Keratinocyte (primary cell): ENCODE measurements at regions not wholly inside any gene's neighbourhood (a gene's known extent, or its start where the extent isn't known, plus 50 kb on each side); places are given as distances from the start of the nearest gene placed in this dataset.

Source experiments
- DNase-seq: peaks from one replicate; pipeline ENCODE4 v3.0.0-alpha.2; 2011; ENCODE audit warnings: low read depth, missing footprints, low spot score
- FAIRE-seq: peaks from 2 replicates; lab custom pipeline; 2011; peaks lifted over from hg19 to GRCh38; lab: Jason Lieb, UNC
- H2AFZ ChIP-seq: 2 replicates; pipeline ENCODE4 v1.6.0; 2012; ENCODE audit warnings: low read length, control low read depth, inconsistent platforms; ENCODE audit not compliant: control insufficient read depth
- H3K27ac ChIP-seq: 2 replicates; pipeline ENCODE4 v1.5.1; 2011; ENCODE audit warnings: low read length; ENCODE audit not compliant: control insufficient read depth, insufficient read depth
- H3K27me3 ChIP-seq: 3 replicates; pipeline ENCODE4 v1.6.0; 2011; ENCODE audit warnings: low read length; ENCODE audit not compliant: control insufficient read depth, insufficient read depth; ENCODE audit errors: extremely low read depth
- H3K36me3 ChIP-seq, 2 experiments: 2 replicates in 1 of 2; 3 replicates in 1 of 2; pipeline ENCODE4 v1.5.1; 2011; ENCODE audit warnings: low read length in 2 of 2, mild to moderate bottlenecking in 1 of 2; ENCODE audit not compliant: control insufficient read depth in 2 of 2, insufficient read depth in 2 of 2; ENCODE audit errors: extremely low read depth in 1 of 2
- H3K4me1 ChIP-seq: 3 replicates; pipeline ENCODE4 v1.5.1; 2011; ENCODE audit warnings: low read length; ENCODE audit not compliant: control insufficient read depth, insufficient read depth; ENCODE audit errors: extremely low read depth
- H3K4me2 ChIP-seq: 3 replicates; pipeline ENCODE4 v1.6.0; 2011; ENCODE audit warnings: low read depth, low read length; ENCODE audit not compliant: control insufficient read depth, insufficient read depth; ENCODE audit errors: extremely low read depth
- H3K4me3 ChIP-seq, 3 experiments: fragments of 200-600 bp in 1 of 3; sonication (generic) in 1 of 3; 2 replicates in 2 of 3; 3 replicates in 1 of 3; pipeline ENCODE4 v1.5.1; 2011 to 2016; ENCODE audit warnings: low read length in 3 of 3, mild to moderate bottlenecking in 3 of 3, control low read depth in 2 of 3, inconsistent platforms in 1 of 3, low read depth in 1 of 3, mixed read lengths in 1 of 3, mixed run types in 1 of 3, moderate library complexity in 1 of 3; ENCODE audit not compliant: control insufficient read depth in 2 of 3, insufficient read depth in 2 of 3; ENCODE audit errors: extremely low read depth in 1 of 3
- H3K79me2 ChIP-seq: 2 replicates; pipeline ENCODE4 v1.6.0; 2012; ENCODE audit warnings: low read length; ENCODE audit not compliant: control insufficient read depth, insufficient read depth
- H3K9ac ChIP-seq: 3 replicates; pipeline ENCODE4 v1.6.0; 2011; ENCODE audit warnings: low read length; ENCODE audit not compliant: control insufficient read depth, insufficient read depth; ENCODE audit errors: extremely low read depth
- H3K9me1 ChIP-seq: 3 replicates; pipeline ENCODE4 v1.6.0; 2011; ENCODE audit warnings: low read length; ENCODE audit not compliant: control insufficient read depth, insufficient read depth; ENCODE audit errors: extremely low read depth
- H3K9me3 ChIP-seq: 2 replicates; pipeline ENCODE4 v1.5.1; 2012; ENCODE audit warnings: low read depth, low read length; ENCODE audit not compliant: control insufficient read depth
- H4K20me1 ChIP-seq: 3 replicates; pipeline ENCODE4 v1.6.0; 2011; ENCODE audit warnings: low read length; ENCODE audit not compliant: control insufficient read depth, insufficient read depth; ENCODE audit errors: extremely low read depth
- EZH2 ChIP-seq: IDR thresholded peaks from one replicate; pipeline ENCODE4 v1.6.1; 2012; ENCODE audit warnings: inconsistent platforms, mild to moderate bottlenecking, low read length, moderate library complexity
- dilution Hi-C: fragments of 300-500 bp; cut with MboI; formaldehyde crosslinking; loops from one replicate; pipeline ENCODE4 v1.7.0; 2020; ENCODE audit warnings: low sequenced_read_pairs; ENCODE audit not compliant: extremely low pct_ligation_motif_present
- TF ChIP-seq, protein P1 (sequence below), 3 experiments: IDR thresholded peaks in 1 of 3; conservative IDR thresholded peaks in 1 of 3; optimal IDR thresholded peaks in 1 of 3; 2 replicates in 2 of 3; 3 replicates in 1 of 3; pipeline versions ENCODE3 to v1.5.1; 2011; ENCODE audit warnings: low read length in 3 of 3, mild to moderate bottlenecking in 3 of 3, moderate library complexity in 2 of 3, control low read depth in 1 of 3, inconsistent platforms in 1 of 3; ENCODE audit not compliant: insufficient read depth in 2 of 3; ENCODE audit errors: extremely low read depth in 1 of 3

DNA sequence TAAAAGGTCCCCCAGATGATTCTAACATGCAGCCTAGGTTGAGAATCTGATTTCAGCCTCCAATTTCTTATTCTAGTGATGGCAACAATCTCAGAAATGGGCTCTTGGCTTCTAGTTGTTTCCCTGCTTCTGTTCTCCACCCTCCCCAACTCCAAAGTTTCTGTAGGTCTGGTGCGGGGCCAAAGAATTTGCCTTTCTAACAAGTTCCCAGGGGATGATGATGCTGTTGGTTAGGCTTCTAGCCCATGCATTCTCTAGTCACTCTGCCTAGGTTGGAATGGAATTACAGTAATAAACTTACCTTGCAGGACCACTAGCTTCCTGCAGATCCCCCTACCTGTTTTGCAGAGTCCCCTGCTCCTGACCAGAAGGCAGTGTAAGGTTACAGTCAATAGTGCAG is 103.2 kb upstream of the PPP2R3A start:
- H3K9ac ChIP-seq = no peak overlapping the region
- dilution Hi-C loops = no loop called here
- H3K9me3 ChIP-seq = no peaks in the 10 kb centered on the region
- H3K9me1 ChIP-seq = no peaks in the 10 kb centered on the region
- H3K27ac ChIP-seq = no peak overlapping the region
- no peaks in the 10 kb centered on the region for H3K27me3 ChIP-seq
- H4K20me1 ChIP-seq = no peaks in the 10 kb centered on the region
- H3K79me2 ChIP-seq = no peaks in the 10 kb centered on the region
- no peak overlapping the region for H2AFZ ChIP-seq
- H3K36me3 ChIP-seq = no peaks in the 10 kb centered on the region
- TF ChIP-seq EZH2 = no peak
- TF ChIP-seq, protein P1, sequence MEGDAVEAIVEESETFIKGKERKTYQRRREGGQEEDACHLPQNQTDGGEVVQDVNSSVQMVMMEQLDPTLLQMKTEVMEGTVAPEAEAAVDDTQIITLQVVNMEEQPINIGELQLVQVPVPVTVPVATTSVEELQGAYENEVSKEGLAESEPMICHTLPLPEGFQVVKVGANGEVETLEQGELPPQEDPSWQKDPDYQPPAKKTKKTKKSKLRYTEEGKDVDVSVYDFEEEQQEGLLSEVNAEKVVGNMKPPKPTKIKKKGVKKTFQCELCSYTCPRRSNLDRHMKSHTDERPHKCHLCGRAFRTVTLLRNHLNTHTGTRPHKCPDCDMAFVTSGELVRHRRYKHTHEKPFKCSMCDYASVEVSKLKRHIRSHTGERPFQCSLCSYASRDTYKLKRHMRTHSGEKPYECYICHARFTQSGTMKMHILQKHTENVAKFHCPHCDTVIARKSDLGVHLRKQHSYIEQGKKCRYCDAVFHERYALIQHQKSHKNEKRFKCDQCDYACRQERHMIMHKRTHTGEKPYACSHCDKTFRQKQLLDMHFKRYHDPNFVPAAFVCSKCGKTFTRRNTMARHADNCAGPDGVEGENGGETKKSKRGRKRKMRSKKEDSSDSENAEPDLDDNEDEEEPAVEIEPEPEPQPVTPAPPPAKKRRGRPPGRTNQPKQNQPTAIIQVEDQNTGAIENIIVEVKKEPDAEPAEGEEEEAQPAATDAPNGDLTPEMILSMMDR (optimal IDR thresholded peaks at IDR 0.05 in 1 of 3, IDR thresholded peaks at IDR 0.05 in 1 of 3, conservative IDR thresholded peaks at IDR 0.05 in 1 of 3; ENCODE audit: extremely low read depth in 1 of 3, insufficient read depth in 2 of 3, low read length in 3 of 3) = no peak
- no peak overlapping the region for H3K4me2 ChIP-seq
- H3K4me1 ChIP-seq = no peaks in the 10 kb centered on the region
- no peak overlapping the region for H3K4me3 ChIP-seq
- FAIRE-seq = no peak
- no peak for DNase-seq

DNA sequence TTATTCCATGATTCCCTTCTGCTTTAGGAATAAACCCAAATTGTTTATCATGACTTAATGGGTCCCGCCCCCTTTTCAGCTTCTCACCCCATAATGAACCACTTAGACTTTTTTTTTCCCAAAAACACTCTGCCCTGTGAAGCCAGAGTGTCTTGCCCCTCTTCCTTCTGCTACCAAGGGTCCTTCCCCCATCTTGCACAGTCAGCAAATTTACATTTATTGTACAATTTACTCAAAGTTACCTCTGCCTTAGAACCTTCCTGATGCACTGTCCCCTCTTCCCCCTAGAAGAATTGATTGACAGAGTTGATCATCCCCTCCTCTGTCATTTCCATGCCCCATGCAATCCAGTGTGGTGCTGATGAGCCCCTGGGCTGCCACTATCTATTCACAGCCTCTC is 101.5 kb upstream of the PPP2R3A start:
- Histone ChIP-seq H3K9me3 (no peaks in the 10 kb centered on the region), H3K4me3 (no peak overlapping the region), H3K9me1 (no peaks in the 10 kb centered on the region), H2AFZ (no peak overlapping the region), H3K4me2 (no peak overlapping the region), H3K27me3 (no peaks in the 10 kb centered on the region), H3K79me2 (no peaks in the 10 kb centered on the region), H3K4me1 (no peaks in the 10 kb centered on the region), H3K36me3 (no peaks in the 10 kb centered on the region), H4K20me1 (no peaks in the 10 kb centered on the region), H3K27ac (no peak overlapping the region), H3K9ac (no peak overlapping the region)
- dilution Hi-C loops = no loop called here
- no peak for TF ChIP-seq EZH2
- TF ChIP-seq, protein P1 (optimal IDR thresholded peaks at IDR 0.05 in 1 of 3, IDR thresholded peaks at IDR 0.05 in 1 of 3, conservative IDR thresholded peaks at IDR 0.05 in 1 of 3; ENCODE audit: extremely low read depth in 1 of 3, insufficient read depth in 2 of 3, low read length in 3 of 3) = no peak
- DNase-seq = no peak
- FAIRE-seq = no peak
